ENCODE measurements at regions not wholly inside any gene's neighbourhood (a gene's known extent, or its start where the extent isn't known, plus 50 kb on each side); places are given as distances from the start of the nearest gene placed in this dataset.

DNA sequence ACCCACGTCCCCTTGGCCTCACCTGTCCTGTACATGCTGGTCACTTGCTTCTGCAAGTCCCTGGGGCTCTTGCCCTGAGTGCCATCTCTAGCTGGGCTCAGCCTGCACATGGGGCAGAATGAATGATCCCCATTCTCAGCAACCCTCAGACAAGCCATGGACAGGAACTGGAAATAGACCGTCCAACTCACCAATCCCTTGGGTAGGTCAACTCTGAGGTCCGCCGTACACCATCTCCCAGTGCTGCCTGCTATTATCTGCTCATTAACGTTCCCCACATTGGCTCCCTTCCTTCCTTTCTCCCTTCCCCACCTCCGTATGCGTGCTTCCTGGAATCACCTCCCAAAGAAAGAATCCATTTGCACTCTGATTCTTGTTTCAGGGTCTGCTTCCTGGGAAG lies 335.0 kb downstream of the SFMBT2 start:
- TF ChIP-seq, protein P1, sequence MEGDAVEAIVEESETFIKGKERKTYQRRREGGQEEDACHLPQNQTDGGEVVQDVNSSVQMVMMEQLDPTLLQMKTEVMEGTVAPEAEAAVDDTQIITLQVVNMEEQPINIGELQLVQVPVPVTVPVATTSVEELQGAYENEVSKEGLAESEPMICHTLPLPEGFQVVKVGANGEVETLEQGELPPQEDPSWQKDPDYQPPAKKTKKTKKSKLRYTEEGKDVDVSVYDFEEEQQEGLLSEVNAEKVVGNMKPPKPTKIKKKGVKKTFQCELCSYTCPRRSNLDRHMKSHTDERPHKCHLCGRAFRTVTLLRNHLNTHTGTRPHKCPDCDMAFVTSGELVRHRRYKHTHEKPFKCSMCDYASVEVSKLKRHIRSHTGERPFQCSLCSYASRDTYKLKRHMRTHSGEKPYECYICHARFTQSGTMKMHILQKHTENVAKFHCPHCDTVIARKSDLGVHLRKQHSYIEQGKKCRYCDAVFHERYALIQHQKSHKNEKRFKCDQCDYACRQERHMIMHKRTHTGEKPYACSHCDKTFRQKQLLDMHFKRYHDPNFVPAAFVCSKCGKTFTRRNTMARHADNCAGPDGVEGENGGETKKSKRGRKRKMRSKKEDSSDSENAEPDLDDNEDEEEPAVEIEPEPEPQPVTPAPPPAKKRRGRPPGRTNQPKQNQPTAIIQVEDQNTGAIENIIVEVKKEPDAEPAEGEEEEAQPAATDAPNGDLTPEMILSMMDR (conservative IDR thresholded peaks at IDR 0.05; ENCODE audit: low read depth, low read length) = no peak
- TF ChIP-seq EZH2phosphoT487 (IDR thresholded peaks at IDR 0.05; ENCODE audit: borderline replicate concordance, low read length) (no peak), EZH2 (IDR thresholded peaks at IDR 0.05; ENCODE audit: low read length, unreplicated experiment) (no peak)
- Histone ChIP-seq H3K4me3 (ENCODE audit: low read length) (no peak overlapping the region), H3K9me3 (ENCODE audit: low read length) (no peaks in the 10 kb centered on the region), H3F3A (ENCODE audit: low read length, unreplicated experiment) (no peaks in the 10 kb centered on the region), H3K27me3 (ENCODE audit: low read length) (no peaks in the 10 kb centered on the region), H2AFZ (ENCODE audit: low read length) (no peak overlapping the region), H4K20me1 (ENCODE audit: low read length) (no peaks in the 10 kb centered on the region), H3K9me2 (replicated peaks; ENCODE audit: low read length) (no peaks in the 10 kb centered on the region), H3K79me2 (ENCODE audit: low read length) (no peaks in the 10 kb centered on the region), H3K9ac (ENCODE audit: low read length) (no peak overlapping the region), H3K4me2 (ENCODE audit: low read length) (no peak overlapping the region), H3K4me1 (ENCODE audit: insufficient read depth, low read length) (no peaks in the 10 kb centered on the region), H3K36me3 (ENCODE audit: low read depth, low read length) (no peaks in the 10 kb centered on the region), H3K27ac (ENCODE audit: low read length) (no peak overlapping the region)
- POLR2A ChIA-PET (ENCODE audit: unreplicated experiment) = no interaction called here
- DNase-seq (no peak), ATAC-seq (no peak)
- no TSS peak for BruUV-seq (replicated peaks)
- CTCF ChIA-PET = no interaction called here
- intact Hi-C loops (cut with micrococcal nuclease) = no loop called here

DNA sequence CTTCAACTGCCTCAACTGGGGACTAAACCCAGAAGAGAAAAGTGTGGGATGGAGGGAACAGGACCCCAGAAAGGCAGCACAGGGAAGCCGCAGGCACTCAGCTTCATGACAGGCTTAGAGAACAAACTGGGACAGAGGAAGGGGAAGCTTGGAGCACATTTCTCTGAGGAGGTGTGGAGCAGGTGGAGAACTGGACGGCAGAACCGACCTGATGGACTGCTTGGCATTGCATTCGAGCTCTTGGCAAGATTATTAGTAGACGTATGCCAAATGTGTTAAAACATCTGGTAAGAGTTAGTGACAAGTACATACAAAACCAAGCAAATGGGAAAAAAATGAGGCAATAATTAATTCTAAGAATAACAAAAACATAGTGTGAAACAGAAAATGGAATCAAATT lies 335.7 kb downstream of the SFMBT2 start:
- no peak overlapping the region for H3K4me3 ChIP-seq (ENCODE audit: low read length)
- no peaks in the 10 kb centered on the region for H3K9me3 ChIP-seq (ENCODE audit: low read length)
- TF ChIP-seq EZH2phosphoT487 (IDR thresholded peaks at IDR 0.05; ENCODE audit: borderline replicate concordance, low read length) (no peak), EZH2 (IDR thresholded peaks at IDR 0.05; ENCODE audit: low read length, unreplicated experiment) (no peak)
- TF ChIP-seq, protein P1 (conservative IDR thresholded peaks at IDR 0.05; ENCODE audit: low read depth, low read length) = no peak
- no TSS peak for BruUV-seq (replicated peaks)
- CTCF ChIA-PET = no interaction called here
- H4K20me1 ChIP-seq (ENCODE audit: low read length) = no peaks in the 10 kb centered on the region
- no peaks in the 10 kb centered on the region for H3K4me1 ChIP-seq (ENCODE audit: insufficient read depth, low read length)
- H3K27ac ChIP-seq (ENCODE audit: low read length) = no peak overlapping the region
- POLR2A ChIA-PET (ENCODE audit: unreplicated experiment) = no interaction called here
- H3F3A ChIP-seq (ENCODE audit: low read length, unreplicated experiment) = no peaks in the 10 kb centered on the region
- no peak overlapping the region for H3K9ac ChIP-seq (ENCODE audit: low read length)
- H3K27me3 ChIP-seq (ENCODE audit: low read length) = no peaks in the 10 kb centered on the region
- H3K4me2 ChIP-seq (ENCODE audit: low read length) = no peak overlapping the region
- H3K36me3 ChIP-seq (ENCODE audit: low read depth, low read length) = no peaks in the 10 kb centered on the region
- H3K79me2 ChIP-seq (ENCODE audit: low read length) = no peaks in the 10 kb centered on the region
- DNase-seq (no peak), ATAC-seq (no peak)
- intact Hi-C loops (cut with micrococcal nuclease) = no loop called here
- H3K9me2 ChIP-seq (replicated peaks; ENCODE audit: low read length) = no peaks in the 10 kb centered on the region
- no peak overlapping the region for H2AFZ ChIP-seq (ENCODE audit: low read length)

DNA sequence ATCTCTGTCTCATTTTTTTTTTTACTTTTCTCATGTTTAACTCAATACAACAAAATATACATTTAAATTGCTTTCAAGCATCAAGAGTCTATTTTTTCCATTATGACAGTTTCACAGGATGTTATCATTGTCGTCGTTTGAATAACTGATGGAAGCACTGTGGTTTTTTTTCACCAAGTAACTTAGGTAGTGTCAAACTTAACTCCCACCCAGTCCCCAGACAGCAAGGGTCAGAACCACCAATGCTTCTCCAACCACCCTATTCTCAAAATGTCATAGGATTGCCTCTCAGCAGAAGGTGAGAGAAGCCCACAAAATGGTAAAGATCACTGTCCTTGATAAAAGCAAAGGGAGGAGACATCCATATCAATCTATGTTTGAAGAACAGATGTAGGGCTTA lies 339.4 kb downstream of the SFMBT2 start:
- no TSS peak for BruUV-seq (replicated peaks)
- ChIA-PET POLR2A (ENCODE audit: unreplicated experiment) (no interaction called here), CTCF (no interaction called here)

More for the DNA sequence above, 339.4 kb downstream of the SFMBT2 start:
- TF ChIP-seq, protein P1 (conservative IDR thresholded peaks at IDR 0.05; ENCODE audit: low read depth, low read length) = no peak
- no peak for TF ChIP-seq EZH2 (IDR thresholded peaks at IDR 0.05; ENCODE audit: low read length, unreplicated experiment)
- no peak for TF ChIP-seq EZH2phosphoT487 (IDR thresholded peaks at IDR 0.05; ENCODE audit: borderline replicate concordance, low read length)
- ATAC-seq (no peak), DNase-seq (no peak)
- no peaks in the 10 kb centered on the region for H3K36me3 ChIP-seq (ENCODE audit: low read depth, low read length)
- no peaks in the 10 kb centered on the region for H3K27me3 ChIP-seq (ENCODE audit: low read length)
- H3K4me2 ChIP-seq (ENCODE audit: low read length) = no peak overlapping the region
- no peak overlapping the region for H3K4me3 ChIP-seq (ENCODE audit: low read length)
- no peaks in the 10 kb centered on the region for H3K9me2 ChIP-seq (replicated peaks; ENCODE audit: low read length)
- no peaks in the 10 kb centered on the region for H4K20me1 ChIP-seq (ENCODE audit: low read length)
- no peak overlapping the region for H2AFZ ChIP-seq (ENCODE audit: low read length)
- H3K9me3 ChIP-seq (ENCODE audit: low read length) = no peaks in the 10 kb centered on the region
- H3K27ac ChIP-seq (ENCODE audit: low read length) = no peak overlapping the region
- H3F3A ChIP-seq (ENCODE audit: low read length, unreplicated experiment) = no peaks in the 10 kb centered on the region
- H3K9ac ChIP-seq (ENCODE audit: low read length) = no peak overlapping the region
- intact Hi-C loops (cut with micrococcal nuclease) = no loop called here
- H3K4me1 ChIP-seq (ENCODE audit: insufficient read depth, low read length) = no peaks in the 10 kb centered on the region
- no peaks in the 10 kb centered on the region for H3K79me2 ChIP-seq (ENCODE audit: low read length)
